Spleen (tissue), 7 donors: ENCODE measurements at regions not wholly inside any gene's neighbourhood (a gene's known extent, or its start where the extent isn't known, plus 50 kb on each side); places are given as distances from the start of the nearest gene placed in this dataset.
"Not testable (repeated sequence)": the region's sequence is repeated elsewhere in the genome, so short reads cannot be mapped to it uniquely, and the experiment has no call there.

Source experiments
- POLR2A ChIP-seq, 3 donors: fragments of 450-650 bp; IDR thresholded peaks; one replicate each; pipeline ENCODE4 v1.5.1; 2017; ENCODE audit warnings: antibody characterized with exemption in 3 of 3, mild to moderate bottlenecking in 1 of 3
- POLR2AphosphoS5 ChIP-seq, 3 donors: sonication (generic); formaldehyde crosslinking; IDR thresholded peaks; one replicate each; pipeline ENCODE4 v1.5.1; 2017; ENCODE audit warnings: antibody characterized with exemption in 3 of 3
- TF ChIP-seq, protein P1 (sequence below), 11 experiments: fragments of 200-600 bp in 7 of 11; fragments of 450-650 bp in 4 of 11; sonication (generic) in 4 of 11; IDR thresholded peaks in 8 of 11; conservative IDR thresholded peaks in 3 of 11; 1 replicate in 7 of 11; 2 replicates in 4 of 11; pipeline versions ENCODE4 v1.4.0 to v1.8.0; 2016 to 2021; ENCODE audit warnings: antibody characterized with exemption in 11 of 11, inconsistent platforms in 4 of 11, mild to moderate bottlenecking in 1 of 11
- donor health status: DM: no; HTN: no; CAD: no; lungs with moderate emphysema.
- donor health status: DM: no; HTN: no; CAD: no.
- donor health status: DM: no; HTN: no; CAD: no.

- TF ChIP-seq, protein P1, sequence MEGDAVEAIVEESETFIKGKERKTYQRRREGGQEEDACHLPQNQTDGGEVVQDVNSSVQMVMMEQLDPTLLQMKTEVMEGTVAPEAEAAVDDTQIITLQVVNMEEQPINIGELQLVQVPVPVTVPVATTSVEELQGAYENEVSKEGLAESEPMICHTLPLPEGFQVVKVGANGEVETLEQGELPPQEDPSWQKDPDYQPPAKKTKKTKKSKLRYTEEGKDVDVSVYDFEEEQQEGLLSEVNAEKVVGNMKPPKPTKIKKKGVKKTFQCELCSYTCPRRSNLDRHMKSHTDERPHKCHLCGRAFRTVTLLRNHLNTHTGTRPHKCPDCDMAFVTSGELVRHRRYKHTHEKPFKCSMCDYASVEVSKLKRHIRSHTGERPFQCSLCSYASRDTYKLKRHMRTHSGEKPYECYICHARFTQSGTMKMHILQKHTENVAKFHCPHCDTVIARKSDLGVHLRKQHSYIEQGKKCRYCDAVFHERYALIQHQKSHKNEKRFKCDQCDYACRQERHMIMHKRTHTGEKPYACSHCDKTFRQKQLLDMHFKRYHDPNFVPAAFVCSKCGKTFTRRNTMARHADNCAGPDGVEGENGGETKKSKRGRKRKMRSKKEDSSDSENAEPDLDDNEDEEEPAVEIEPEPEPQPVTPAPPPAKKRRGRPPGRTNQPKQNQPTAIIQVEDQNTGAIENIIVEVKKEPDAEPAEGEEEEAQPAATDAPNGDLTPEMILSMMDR (IDR thresholded peaks at IDR 0.05 in 8 of 11, conservative IDR thresholded peaks at IDR 0.05 in 3 of 11): not testable (repeated sequence)
- not testable (repeated sequence) for TF ChIP-seq POLR2AphosphoS5, POLR2A (IDR thresholded peaks at IDR 0.05)
Measured at GRCh38 chr15:84401461-84401860, 165.9 kb downstream of the GOLGA6L4 start.
